Stomach (tissue), 8 donors: ENCODE measurements at regions not wholly inside any gene's neighbourhood (a gene's known extent, or its start where the extent isn't known, plus 50 kb on each side); places are given as distances from the start of the nearest gene placed in this dataset.

ENCODE experiments used
- DNase-seq, 2 donors: peaks; one replicate each; pipeline versions ENCODE4 v3.0.0 to v3.0.0-alpha.2; 2013 to 2019
- H3K27ac ChIP-seq, 5 donors: fragments of 200-600 bp in 4 of 5; sonication (generic) in 4 of 5; one replicate each; pipeline ENCODE4 v1.5.1; 2013 to 2019; ENCODE audit warnings: mild to moderate bottlenecking in 1 of 5, moderate library complexity in 1 of 5
- H3K27me3 ChIP-seq, 3 donors: fragments of 200-600 bp; sonication (generic); one replicate each; pipeline ENCODE4 v1.5.1; 2017 to 2019; ENCODE audit warnings: mixed run types in 1 of 3
- H3K36me3 ChIP-seq, 4 donors: fragments of 200-600 bp; sonication (generic); 1 replicate in 3 of 4; 2 replicates in 1 of 4; pipeline ENCODE4 v1.5.1; 2016 to 2019
- H3K4me1 ChIP-seq, 4 donors: fragments of 200-600 bp; sonication (generic); one replicate each; pipeline ENCODE4 v1.5.1; 2016 to 2019
- H3K4me3 ChIP-seq, 4 donors: fragments of 200-600 bp; sonication (generic) in 3 of 4; one replicate each; pipeline ENCODE4 v1.5.1; 2016 to 2019; ENCODE audit warnings: mild to moderate bottlenecking in 1 of 4
- H3K9me3 ChIP-seq, 4 donors: fragments of 200-600 bp; sonication (generic); one replicate each; pipeline ENCODE4 v1.5.1; 2016 to 2019
- EP300 ChIP-seq: sonication (generic); formaldehyde crosslinking; IDR thresholded peaks from one replicate; pipeline ENCODE4 v1.6.1; 2017; ENCODE audit warnings: antibody characterized with exemption
- POLR2A ChIP-seq, 4 donors: fragments of 450-650 bp; IDR thresholded peaks; one replicate each; pipeline ENCODE4 v1.6.1; 2016; ENCODE audit warnings: antibody characterized with exemption in 4 of 4, control low read depth in 2 of 4, mild to moderate bottlenecking in 1 of 4, moderate library complexity in 1 of 4
- POLR2AphosphoS5 ChIP-seq, 3 donors: sonication (generic); formaldehyde crosslinking; IDR thresholded peaks; one replicate each; pipeline ENCODE4 v1.6.1; 2016; ENCODE audit warnings: antibody characterized with exemption in 3 of 3
- WGBS, 5 donors: extraction: QIAGEN DNeasy Blood & Tissue Kit in 3 of 5; methylation state at CpG; one replicate each; pipeline versions ENCODE4 v1.1.5 to v1.1.7; 2013 to 2018; 5-methylcytosine and 5-hydroxymethylcytosine counted together
- intact Hi-C: fragments of 100-400 bp; cut with DNase I; formaldehyde crosslinking; loops from one replicate; pipeline ENCODE4 v1.15.1; 2023; ENCODE audit warnings: low total_unique reads
- TF ChIP-seq, protein P1 (sequence below), 7 experiments: fragments of 450-650 bp in 4 of 7; fragments of 200-600 bp in 3 of 7; sonication (generic) in 3 of 7; IDR thresholded peaks; one replicate each; pipeline ENCODE4 v1.5.1; 2016 to 2019; ENCODE audit warnings: antibody characterized with exemption in 7 of 7, control low read depth in 2 of 7, mild to moderate bottlenecking in 1 of 7
- donor health status: healthy with polysubstance abuse.
- donor health status: Bipolar disorder and iron deficiency.
- donor health status: healthy.

DNA sequence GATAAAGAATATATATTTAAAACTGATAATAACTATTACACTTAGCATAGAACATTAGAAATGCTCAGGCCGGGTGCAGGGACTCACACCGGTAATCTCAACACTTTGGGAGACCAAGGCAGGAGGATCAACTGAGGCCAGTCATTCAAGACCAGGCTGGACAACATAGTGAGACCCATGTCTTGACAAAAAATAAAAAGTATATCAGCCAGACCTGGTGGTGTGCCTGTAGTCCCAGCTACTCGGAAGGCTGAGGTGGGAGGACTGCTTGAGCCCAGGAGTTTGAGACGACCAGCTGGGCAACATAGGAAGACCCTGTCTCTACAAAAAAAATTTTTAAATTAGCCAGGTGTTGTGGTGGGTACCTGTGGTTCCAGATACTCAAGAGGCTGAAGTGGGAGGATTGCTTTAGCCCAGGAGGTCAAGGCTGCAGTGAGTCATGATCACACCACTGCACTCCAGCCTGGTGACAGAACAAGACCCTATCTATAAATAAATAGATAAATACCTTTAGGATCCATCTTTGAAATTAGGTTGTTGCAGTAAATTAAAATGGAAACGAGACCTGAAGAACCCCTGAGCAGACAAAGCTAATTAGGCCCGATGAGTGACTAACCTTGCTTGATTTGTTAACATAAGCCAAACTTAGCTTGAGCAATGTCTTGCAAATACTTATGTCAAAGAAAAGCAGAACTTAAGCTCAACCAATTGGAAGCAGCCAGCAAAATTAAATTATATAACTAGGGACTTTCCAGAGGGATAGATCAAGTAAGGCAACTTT is 75.8 kb upstream of the E2F3 start:
- intact Hi-C loops = no loop called here
- TF ChIP-seq POLR2AphosphoS5 (IDR thresholded peaks at IDR 0.05) = no peak
- TF ChIP-seq, protein P1, sequence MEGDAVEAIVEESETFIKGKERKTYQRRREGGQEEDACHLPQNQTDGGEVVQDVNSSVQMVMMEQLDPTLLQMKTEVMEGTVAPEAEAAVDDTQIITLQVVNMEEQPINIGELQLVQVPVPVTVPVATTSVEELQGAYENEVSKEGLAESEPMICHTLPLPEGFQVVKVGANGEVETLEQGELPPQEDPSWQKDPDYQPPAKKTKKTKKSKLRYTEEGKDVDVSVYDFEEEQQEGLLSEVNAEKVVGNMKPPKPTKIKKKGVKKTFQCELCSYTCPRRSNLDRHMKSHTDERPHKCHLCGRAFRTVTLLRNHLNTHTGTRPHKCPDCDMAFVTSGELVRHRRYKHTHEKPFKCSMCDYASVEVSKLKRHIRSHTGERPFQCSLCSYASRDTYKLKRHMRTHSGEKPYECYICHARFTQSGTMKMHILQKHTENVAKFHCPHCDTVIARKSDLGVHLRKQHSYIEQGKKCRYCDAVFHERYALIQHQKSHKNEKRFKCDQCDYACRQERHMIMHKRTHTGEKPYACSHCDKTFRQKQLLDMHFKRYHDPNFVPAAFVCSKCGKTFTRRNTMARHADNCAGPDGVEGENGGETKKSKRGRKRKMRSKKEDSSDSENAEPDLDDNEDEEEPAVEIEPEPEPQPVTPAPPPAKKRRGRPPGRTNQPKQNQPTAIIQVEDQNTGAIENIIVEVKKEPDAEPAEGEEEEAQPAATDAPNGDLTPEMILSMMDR (IDR thresholded peaks at IDR 0.05) = no peak
- no peak for TF ChIP-seq EP300
- no peak for TF ChIP-seq POLR2A (IDR thresholded peaks at IDR 0.05)
- WGBS, 5 donors = 75 to 86% (median 83%) methylated on average over 6 of the region's 6 CpGs

DNA sequence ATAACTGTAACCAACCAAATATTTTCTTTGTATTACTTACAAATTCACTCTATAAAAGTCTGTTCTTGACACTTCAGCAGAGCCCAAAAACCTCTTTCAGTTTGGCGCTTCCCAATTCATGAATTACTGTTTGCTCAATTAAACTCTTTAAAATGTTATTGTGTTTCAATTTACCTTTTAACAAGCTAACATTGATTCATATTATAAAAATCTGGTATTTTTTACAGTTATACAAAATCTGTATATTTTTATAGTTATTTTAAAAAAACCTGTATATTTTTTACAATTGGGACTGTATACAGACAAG is 75.3 kb upstream of the E2F3 start:
- WGBS, 5 donors = 90 to 97% (median 93%) methylated on average over 1 of the region's 1 CpG
- H3K27me3 ChIP-seq = peaks cover 0 to 7% (median 0%) of the 10 kb centered on the region in 3 donors
- no peak for DNase-seq
- H3K4me3 ChIP-seq = no peak overlapping the region
- H3K36me3 ChIP-seq = no peaks in the 10 kb centered on the region
- no peaks in the 10 kb centered on the region for H3K9me3 ChIP-seq
- no peak overlapping the region for H3K27ac ChIP-seq
- TF ChIP-seq POLR2AphosphoS5 (IDR thresholded peaks at IDR 0.05) (no peak), POLR2A (IDR thresholded peaks at IDR 0.05) (no peak), EP300 (no peak)
- TF ChIP-seq, protein P1 (IDR thresholded peaks at IDR 0.05) = no peak
- H3K4me1 ChIP-seq = no peaks in the 10 kb centered on the region
- intact Hi-C loops = no loop called here

More for the DNA sequence above, 75.8 kb upstream of the E2F3 start:
- Histone ChIP-seq H3K4me1 (no peaks in the 10 kb centered on the region), H3K27me3 (peaks cover 0 to 7% (median 0%) of the 10 kb centered on the region in 3 donors), H3K36me3 (no peaks in the 10 kb centered on the region), H3K9me3 (no peaks in the 10 kb centered on the region), H3K27ac (no peak overlapping the region), H3K4me3 (no peak overlapping the region)
- no peak for DNase-seq

DNA sequence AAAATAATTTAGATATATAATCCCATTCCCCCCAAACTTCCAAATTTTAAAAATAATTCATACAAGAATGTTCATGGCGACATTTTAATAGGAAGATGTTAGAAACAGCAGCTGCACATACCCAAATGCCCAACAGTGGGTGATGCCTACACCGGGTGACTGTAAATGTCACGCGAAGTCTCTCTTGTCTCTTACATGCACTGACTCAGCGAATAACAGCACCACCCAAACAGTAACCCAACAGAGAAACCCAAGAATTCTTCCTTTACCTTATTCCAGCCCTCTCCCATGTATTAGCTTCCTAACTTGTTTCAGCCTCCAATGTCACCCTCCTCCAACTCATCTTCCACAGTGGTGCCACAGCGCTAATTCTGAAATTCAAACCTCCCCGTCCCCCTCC is 74.5 kb upstream of the E2F3 start:
- no peak for DNase-seq
- WGBS, 5 donors = 92 to 96% (median 95%) methylated on average over 7 of the region's 7 CpGs
- TF ChIP-seq POLR2AphosphoS5 (IDR thresholded peaks at IDR 0.05) (no peak), EP300 (no peak), POLR2A (IDR thresholded peaks at IDR 0.05) (no peak)
- TF ChIP-seq, protein P1 (IDR thresholded peaks at IDR 0.05) = no peak
- intact Hi-C loops = no loop called here
- H3K4me1 ChIP-seq = no peaks in the 10 kb centered on the region
- H3K4me3 ChIP-seq = no peak overlapping the region
- H3K27ac ChIP-seq = no peak overlapping the region
- H3K9me3 ChIP-seq = no peaks in the 10 kb centered on the region
- no peaks in the 10 kb centered on the region for H3K36me3 ChIP-seq
- H3K27me3 ChIP-seq = peaks cover 0 to 7% (median 0%) of the 10 kb centered on the region in 3 donors

DNA sequence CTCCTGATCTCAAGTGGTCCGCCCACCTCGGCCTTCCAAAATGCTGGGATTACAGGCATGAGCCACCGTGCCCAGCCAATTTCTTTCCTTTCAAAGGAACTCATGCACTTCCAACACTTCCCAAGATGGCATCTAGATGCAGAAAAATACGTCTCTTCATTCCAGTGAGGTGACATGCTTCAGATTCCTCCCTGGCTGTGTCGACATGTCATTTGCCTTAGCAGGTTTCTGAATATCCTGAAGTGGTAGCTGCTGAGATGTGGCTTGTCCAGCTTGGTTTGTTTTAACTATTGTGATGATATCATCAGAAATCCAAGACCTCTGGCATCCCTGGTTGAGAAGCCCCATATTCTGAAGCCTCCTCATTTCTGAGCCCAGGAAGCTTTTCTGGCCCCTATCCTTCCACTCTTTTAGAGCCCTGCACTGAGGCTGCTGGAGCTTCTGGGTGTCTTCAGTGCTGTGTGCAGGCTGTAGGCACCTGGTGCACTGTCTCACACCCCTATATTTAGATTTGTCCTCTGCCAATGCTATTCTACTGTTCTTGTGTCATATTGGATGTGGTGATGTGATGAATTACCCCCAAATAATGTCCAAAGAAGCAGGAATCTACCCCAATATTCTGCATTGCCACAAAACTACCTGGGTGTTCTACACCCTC is 73.3 kb upstream of the E2F3 start:
- Histone ChIP-seq H3K27ac (no peak overlapping the region), H3K27me3 (peaks cover 0 to 10% (median 0%) of the 10 kb centered on the region in 3 donors), H3K4me3 (no peak overlapping the region), H3K4me1 (no peaks in the 10 kb centered on the region), H3K9me3 (no peaks in the 10 kb centered on the region), H3K36me3 (no peaks in the 10 kb centered on the region)
- TF ChIP-seq POLR2AphosphoS5 (IDR thresholded peaks at IDR 0.05) = no peak
- 82 to 87% (median 85%) methylated on average over 5 of the region's 5 CpGs for WGBS, 5 donors
- DNase-seq = no peak
- intact Hi-C loops = no loop called here

DNA sequence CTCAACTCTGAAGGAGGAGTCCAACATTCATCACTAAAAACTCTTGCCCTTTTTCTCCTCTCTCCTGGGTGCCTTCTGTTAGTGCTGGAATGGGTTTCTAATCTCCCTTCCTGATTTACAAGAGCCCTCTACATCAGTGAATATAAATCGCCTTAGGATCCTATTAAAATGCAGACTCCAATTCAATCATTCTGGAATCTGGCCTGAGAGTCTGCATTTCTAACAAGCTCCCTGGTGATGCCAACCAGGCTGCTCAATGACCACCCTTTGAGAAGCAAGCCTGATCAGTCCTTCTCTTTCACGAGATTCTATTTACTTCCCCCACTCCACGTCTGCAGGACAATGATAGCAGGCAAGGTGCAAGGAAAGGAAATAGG is 72.8 kb upstream of the E2F3 start:
- H3K36me3 ChIP-seq = no peaks in the 10 kb centered on the region
- no peak for DNase-seq
- no peak overlapping the region for H3K4me3 ChIP-seq
- TF ChIP-seq POLR2A (IDR thresholded peaks at IDR 0.05) = no peak
- TF ChIP-seq POLR2AphosphoS5 (IDR thresholded peaks at IDR 0.05) = no peak
- TF ChIP-seq, protein P1 (IDR thresholded peaks at IDR 0.05) = no peak
- TF ChIP-seq EP300 = no peak
- H3K9me3 ChIP-seq = no peaks in the 10 kb centered on the region
- intact Hi-C loops = no loop called here
- no peaks in the 10 kb centered on the region for H3K4me1 ChIP-seq
- H3K27me3 ChIP-seq = peaks cover 0 to 12% (median 0%) of the 10 kb centered on the region in 3 donors
- no peak overlapping the region for H3K27ac ChIP-seq
- 40 to 57% (median 46%) methylated on average over 3 of the region's 3 CpGs for WGBS, 5 donors
